ENCODE measurements at regions not wholly inside any gene's neighbourhood (a gene's known extent, or its start where the extent isn't known, plus 50 kb on each side); places are given as distances from the start of the nearest gene placed in this dataset.

GRCh38 chr4:57492251-57492878, 382.2 kb upstream of the IGFBP7 start:
- no peak for TF ChIP-seq CTCF (IDR thresholded peaks at IDR 0.05)
- TF ChIP-seq POLR2AphosphoS5 (IDR thresholded peaks at IDR 0.05) = no peak
- no peak for TF ChIP-seq EP300 (IDR thresholded peaks at IDR 0.05)

Data from suprapubic skin (tissue), 4 donors.